Activated CD8-positive, alpha-beta T cell treated with anti-CD3 and anti-CD28 coated beads, Interleukin-2, amount 10 ng/mL, durations not matched to agents 7 days and 5 days (primary cell): ENCODE measurements at regions not wholly inside any gene's neighbourhood (a gene's known extent, or its start where the extent isn't known, plus 50 kb on each side); places are given as distances from the start of the nearest gene placed in this dataset.
"Not testable (repeated sequence)": the region's sequence is repeated elsewhere in the genome, so short reads cannot be mapped to it uniquely, and the experiment has no call there.

Experiments
- ATAC-seq: fragments of 150-1000 bp; cut with Tn5 transposase; one replicate; pipeline ENCODE4 v1.10.0; 2021; ENCODE audit warnings: moderate library complexity
- CTCF ChIA-PET: fragments of 350-600 bp; sonication (Branson Sonifier 250); formaldehyde crosslinking; loops from one replicate; lab custom pipeline; 2021; ENCODE audit warnings: antibody characterized with exemption; lab: Charles Lee
- POLR2A ChIA-PET: fragments of 350-600 bp; sonication (Branson Sonifier 250); formaldehyde crosslinking; loops from one replicate; lab custom pipeline; 2021; ENCODE audit warnings: antibody characterized with exemption; lab: Charles Lee
- DNase-seq: peaks from one replicate; pipeline ENCODE4 v3.0.0-alpha.2; 2020
- H3K27ac Mint-ChIP-seq: one replicate; pipeline ENCODE4 v1.8.0; 2021; ENCODE audit warnings: mild to moderate bottlenecking, mixed read lengths
- H3K27me3 Mint-ChIP-seq: one replicate; pipeline ENCODE4 v1.8.0; 2021; ENCODE audit warnings: low read depth, mixed read lengths
- H3K36me3 Mint-ChIP-seq: one replicate; pipeline ENCODE4 v1.8.0; 2021; ENCODE audit warnings: low read depth, mixed read lengths
- H3K4me1 Mint-ChIP-seq: one replicate; pipeline ENCODE4 v1.8.0; 2021; ENCODE audit warnings: low read depth, mixed read lengths
- H3K4me3 Mint-ChIP-seq: one replicate; pipeline ENCODE4 v1.8.0; 2021; ENCODE audit warnings: mild to moderate bottlenecking, mixed read lengths
- H3K9me3 Mint-ChIP-seq: one replicate; pipeline ENCODE4 v1.8.0; 2022; ENCODE audit warnings: mixed read lengths; ENCODE audit not compliant: insufficient read depth

DNA sequence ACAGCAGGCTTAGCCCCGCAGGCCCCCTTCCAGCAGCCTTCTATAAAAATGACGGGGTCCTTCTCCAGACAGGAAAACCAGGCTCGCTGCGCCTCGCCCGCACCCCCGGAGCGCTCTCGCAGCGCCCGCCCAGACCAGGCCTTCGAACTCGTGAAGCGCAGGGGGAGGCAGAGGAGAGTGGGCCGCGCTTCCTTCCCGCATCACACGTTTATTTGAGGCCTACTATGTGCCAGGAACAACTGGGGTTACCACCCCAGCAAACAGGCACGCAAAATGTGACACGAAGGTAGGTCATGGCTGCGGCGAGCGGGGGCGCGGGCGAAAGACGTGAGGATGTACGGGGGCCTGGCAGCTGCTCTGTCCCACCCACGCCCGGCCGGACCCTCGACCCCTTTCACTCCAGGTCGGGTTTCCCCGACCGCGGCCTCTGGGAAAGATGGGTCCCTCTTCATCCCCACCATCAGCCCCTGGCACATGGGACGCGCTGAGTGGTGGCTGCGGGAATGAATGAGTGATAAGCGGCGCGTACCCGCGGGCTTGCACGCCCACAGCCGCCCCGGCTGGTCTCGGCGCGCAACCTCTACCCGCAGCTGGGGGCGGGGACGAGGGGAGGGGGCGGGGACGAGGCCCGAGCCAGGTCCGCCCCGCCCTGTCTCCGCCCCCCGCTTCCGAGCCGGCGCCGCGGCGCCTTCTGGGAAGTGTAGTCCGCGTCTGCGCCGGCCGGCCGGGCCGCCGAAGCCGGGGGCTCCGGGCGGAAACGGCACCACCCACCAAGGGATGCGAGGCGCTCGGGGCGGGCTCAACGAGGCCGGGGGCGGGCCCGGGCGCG is 59.1 kb downstream of the ZNF467 start:
- Mint-ChIP-seq H3K27me3 (peaks cover 4% of the 10 kb centered on the region), H3K27ac (peak overlapping the region; percentile 77), H3K9me3 (peaks cover 20% of the 10 kb centered on the region), H3K4me3 (peak overlapping the region; percentile 73), H3K36me3 (peaks cover 5% of the 10 kb centered on the region), H3K4me1 (peaks cover 17% of the 10 kb centered on the region)
- ChIA-PET POLR2A (no interaction called here), CTCF (no interaction called here)
- DNase-seq (peak; percentile 94), ATAC-seq (peak; percentile 92)

DNA sequence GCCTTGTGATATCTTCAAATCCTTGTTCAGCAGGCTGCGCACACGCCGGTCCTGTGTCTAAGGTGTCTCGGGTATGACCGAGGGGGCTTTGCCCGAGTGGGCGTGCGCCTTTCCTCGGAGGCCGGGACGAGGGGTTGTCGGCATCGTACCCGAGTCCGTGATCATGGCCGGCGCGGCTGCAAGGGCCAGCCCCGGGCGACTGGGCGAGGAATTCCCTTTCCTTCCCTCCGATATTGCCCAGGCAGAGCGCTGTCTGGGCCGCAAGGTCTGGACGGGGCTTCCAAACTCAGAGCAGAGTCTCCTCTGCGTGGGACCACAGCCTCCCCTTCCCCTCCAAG is 59.7 kb downstream of the ZNF467 start:
- CTCF ChIA-PET, result no interaction called here
- Mint-ChIP-seq H3K27ac (no peak overlapping the region), H3K4me3 (peak overlapping the region; percentile 73), H3K36me3 (peaks cover 5% of the 10 kb centered on the region), H3K4me1 (peaks cover 17% of the 10 kb centered on the region), H3K27me3 (peaks cover 4% of the 10 kb centered on the region), H3K9me3 (peaks cover 20% of the 10 kb centered on the region)
- ATAC-seq, result no peak
- POLR2A ChIA-PET, result no interaction called here
- no peak for DNase-seq

GRCh38 chr7:149713061-149713730 is 60.2 kb downstream of the ZNF467 start:
- H3K27ac Mint-ChIP-seq, result no peak overlapping the region
- H3K9me3 Mint-ChIP-seq, result peaks cover 20% of the 10 kb centered on the region
- peaks cover 5% of the 10 kb centered on the region for H3K36me3 Mint-ChIP-seq
- peaks cover 4% of the 10 kb centered on the region for H3K27me3 Mint-ChIP-seq
- H3K4me3 Mint-ChIP-seq, result peak overlapping the region; percentile 40
- ChIA-PET CTCF (no interaction called here), POLR2A (no interaction called here)
- DNase-seq (no peak), ATAC-seq (no peak)
- H3K4me1 Mint-ChIP-seq, result peaks cover 17% of the 10 kb centered on the region

DNA sequence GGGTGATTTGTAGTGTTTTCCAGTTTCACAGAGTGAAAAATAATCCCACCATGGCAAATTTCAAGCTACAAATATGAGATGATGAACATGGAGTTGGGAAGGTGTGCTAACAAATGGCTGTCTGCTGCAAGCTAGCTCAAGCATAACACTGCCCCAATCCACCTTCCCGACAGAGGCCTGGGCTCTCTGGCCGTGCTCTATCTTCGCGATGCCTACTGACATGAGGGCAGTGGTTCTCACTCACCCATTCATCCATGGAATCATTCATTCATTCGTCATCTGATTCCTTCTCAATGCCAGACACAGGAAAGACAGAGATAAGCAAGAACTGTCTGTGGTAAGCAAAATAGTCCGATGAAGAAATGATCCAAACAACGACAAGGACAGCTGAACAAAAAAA is 65.4 kb downstream of the ZNF467 start:
- ATAC-seq, result no peak
- POLR2A ChIA-PET, result no interaction called here
- CTCF ChIA-PET, result no interaction called here

GRCh38 chr7:149707448-149707886 is 65.9 kb downstream of the ZNF467 start:
- Mint-ChIP-seq H3K4me1 (peaks cover 6% of the 10 kb centered on the region), H3K4me3 (no peak overlapping the region), H3K36me3 (peaks cover 5% of the 10 kb centered on the region), H3K27ac (no peak overlapping the region), H3K9me3 (peaks cover 20% of the 10 kb centered on the region), H3K27me3 (peaks cover 5% of the 10 kb centered on the region)
- ChIA-PET CTCF (no interaction called here), POLR2A (no interaction called here)
- ATAC-seq (no peak), DNase-seq (no peak)

More for the DNA sequence above, 65.4 kb downstream of the ZNF467 start:
- Mint-ChIP-seq H3K27me3 (peaks cover 7% of the 10 kb centered on the region), H3K4me3 (no peak overlapping the region), H3K27ac (no peak overlapping the region), H3K4me1 (peaks cover 6% of the 10 kb centered on the region), H3K9me3 (peaks cover 20% of the 10 kb centered on the region), H3K36me3 (peaks cover 5% of the 10 kb centered on the region)
- no peak for DNase-seq

- Mint-ChIP-seq H3K27me3 (peaks cover 4% of the 10 kb centered on the region), H3K27ac (no peak overlapping the region), H3K4me3 (no peak overlapping the region), H3K36me3 (peaks cover 5% of the 10 kb centered on the region), H3K9me3 (peaks cover 14% of the 10 kb centered on the region), H3K4me1 (peaks cover 6% of the 10 kb centered on the region)
- ChIA-PET CTCF (no interaction called here), POLR2A (no interaction called here)
- ATAC-seq (no peak), DNase-seq (no peak)
Measured at GRCh38 chr7:149706398-149706797, 67.0 kb downstream of the ZNF467 start.

- POLR2A ChIA-PET, result no interaction called here
- DNase-seq (peak; percentile 10), ATAC-seq (no peak)
- Mint-ChIP-seq H3K4me1 (peaks cover 6% of the 10 kb centered on the region), H3K27ac (no peak overlapping the region), H3K27me3 (peaks cover 5% of the 10 kb centered on the region), H3K36me3 (peaks cover 2% of the 10 kb centered on the region), H3K9me3 (peaks cover 3% of the 10 kb centered on the region), H3K4me3 (no peak overlapping the region)
- CTCF ChIA-PET, result interaction anchor here (2.3 kb wide), 1 partner anchor 41 kb away, joined by 6 read pairs; no protein-coding TSS in a partner anchor
Measured at GRCh38 chr7:149704507-149704906, 68.9 kb downstream of the ZNF467 start.

GRCh38 chr7:149703044-149703650 is 70.2 kb downstream of the ZNF467 start:
- no peaks in the 10 kb centered on the region for H3K36me3 Mint-ChIP-seq
- H3K9me3 Mint-ChIP-seq, result peaks cover 1% of the 10 kb centered on the region
- peaks cover 6% of the 10 kb centered on the region for H3K4me1 Mint-ChIP-seq
- no peak overlapping the region for H3K4me3 Mint-ChIP-seq
- ChIA-PET POLR2A (no interaction called here), CTCF (no interaction called here)
- H3K27ac Mint-ChIP-seq, result no peak overlapping the region
- no peak for ATAC-seq
- peaks cover 9% of the 10 kb centered on the region for H3K27me3 Mint-ChIP-seq
- no peak for DNase-seq

- H3K4me1 Mint-ChIP-seq, result peaks cover 6% of the 10 kb centered on the region
- no peaks in the 10 kb centered on the region for H3K36me3 Mint-ChIP-seq
- ATAC-seq, result no peak
- no peak for DNase-seq
- peaks cover 13% of the 10 kb centered on the region for H3K27me3 Mint-ChIP-seq
- no peak overlapping the region for H3K27ac Mint-ChIP-seq
- peaks cover 5% of the 10 kb centered on the region for H3K9me3 Mint-ChIP-seq
- H3K4me3 Mint-ChIP-seq, result no peak overlapping the region
- POLR2A ChIA-PET, result no interaction called here
- CTCF ChIA-PET, result no interaction called here
Measured at GRCh38 chr7:149701495-149702240, 71.7 kb downstream of the ZNF467 start.

GRCh38 chr7:149697767-149698166 is 75.6 kb downstream of the ZNF467 start:
- CTCF ChIA-PET, result interaction anchor here (1.1 kb wide), 1 partner anchor 44 kb away, joined by 3 read pairs; no protein-coding TSS in a partner anchor
- H3K27ac Mint-ChIP-seq, H3K36me3 Mint-ChIP-seq, POLR2A ChIA-PET, H3K4me3 Mint-ChIP-seq, H3K4me1 Mint-ChIP-seq, ATAC-seq, H3K9me3 Mint-ChIP-seq, DNase-seq: not testable (repeated sequence)
- peaks cover 34% of the 10 kb centered on the region for H3K27me3 Mint-ChIP-seq

GRCh38 chr7:149696280-149696679 is 77.1 kb downstream of the ZNF467 start:
- no peak for DNase-seq
- Mint-ChIP-seq H3K4me1 (no peaks in the 10 kb centered on the region), H3K36me3 (no peaks in the 10 kb centered on the region), H3K4me3 (no peak overlapping the region), H3K9me3 (peaks cover 9% of the 10 kb centered on the region), H3K27ac (no peak overlapping the region), H3K27me3 (peaks cover 39% of the 10 kb centered on the region)
- ChIA-PET POLR2A (no interaction called here), CTCF (no interaction called here)
- ATAC-seq, result no peak
